WTC11 (cell line): ENCODE measurements at regions not wholly inside any gene's neighbourhood (a gene's known extent, or its start where the extent isn't known, plus 50 kb on each side); places are given as distances from the start of the nearest gene placed in this dataset.

Experiments used
- CREB1 ChIP-seq: sonication (generic); formaldehyde crosslinking; IDR thresholded peaks from 2 replicates; pipeline ENCODE4 v1.8.0; 2023; ENCODE audit warnings: mild to moderate bottlenecking, missing genetic modification reagents
- ESRRA ChIP-seq: sonication (generic); formaldehyde crosslinking; IDR thresholded peaks from 2 replicates; pipeline ENCODE4 v1.8.1; 2022; ENCODE audit warnings: mild to moderate bottlenecking, missing genetic modification reagents, borderline replicate concordance
- FOXJ3 ChIP-seq: sonication (generic); formaldehyde crosslinking; IDR thresholded peaks from 2 replicates; pipeline ENCODE4 v1.9.0; 2021; ENCODE audit warnings: missing genetic modification reagents, mild to moderate bottlenecking, borderline replicate concordance
- JUN ChIP-seq: sonication (generic); formaldehyde crosslinking; IDR thresholded peaks from 2 replicates; pipeline ENCODE4 v1.8.0; 2023; ENCODE audit warnings: mild to moderate bottlenecking, missing genetic modification reagents
- MXD4 ChIP-seq: fragments of 250-450 bp; sonication (Bioruptor Pico); IDR thresholded peaks from 2 replicates; pipeline ENCODE4 v1.8.0; 2021; ENCODE audit warnings: mild to moderate bottlenecking, moderate library complexity, borderline replicate concordance
- MYBL2 ChIP-seq: sonication (generic); formaldehyde crosslinking; IDR thresholded peaks from 2 replicates; pipeline ENCODE4 v1.8.1; 2023; ENCODE audit warnings: mild to moderate bottlenecking, moderate library complexity, missing genetic modification reagents
- SP1 ChIP-seq: sonication (generic); formaldehyde crosslinking; conservative IDR thresholded peaks from 2 replicates; pipeline ENCODE4 v1.8.1; 2022; ENCODE audit warnings: missing genetic modification reagents
- ZNF138 ChIP-seq: sonication (generic); formaldehyde crosslinking; conservative IDR thresholded peaks from 2 replicates; pipeline ENCODE4 v1.8.1; 2022; ENCODE audit warnings: mild to moderate bottlenecking, moderate library complexity, missing genetic modification reagents
- TF ChIP-seq, protein P1 (sequence below): fragments of 200-600 bp; IDR thresholded peaks from 2 replicates; pipeline ENCODE4 v1.8.0; 2022; ENCODE audit warnings: antibody characterized with exemption
- TF ChIP-seq, protein P2 (sequence below): sonication (generic); formaldehyde crosslinking; IDR thresholded peaks from 2 replicates; pipeline ENCODE4 v1.8.1; 2022; ENCODE audit warnings: low read depth, missing genetic modification reagents, borderline replicate concordance
- TF ChIP-seq, protein P3 (sequence below): sonication (generic); formaldehyde crosslinking; IDR thresholded peaks from 2 replicates; pipeline ENCODE4 v1.8.0; 2023; ENCODE audit warnings: missing genetic modification reagents
- TF ChIP-seq, protein P4 (sequence below): sonication (generic); formaldehyde crosslinking; IDR thresholded peaks from 2 replicates; pipeline ENCODE4 v1.8.0; 2023; ENCODE audit warnings: missing genetic modification reagents, mild to moderate bottlenecking, borderline replicate concordance

DNA sequence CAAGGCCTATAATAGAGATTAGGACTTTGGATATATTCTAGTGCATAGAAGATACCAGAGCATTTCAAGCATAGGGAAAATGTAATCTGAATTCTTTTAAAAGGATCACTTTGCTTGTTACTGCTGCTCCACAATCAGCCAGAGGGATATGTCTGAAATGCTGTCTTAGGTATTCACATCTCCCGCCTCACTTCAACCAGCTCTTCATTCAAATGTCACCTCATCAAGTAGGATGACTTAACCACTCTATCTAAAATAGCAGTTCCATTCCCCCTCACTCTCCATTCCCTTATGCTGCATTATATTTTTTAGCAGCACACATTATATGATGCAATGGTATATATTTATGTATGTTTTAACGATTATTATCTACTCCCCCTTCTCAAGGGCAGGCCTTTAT lies 500.3 kb upstream of the GRIA1 start:
- TF ChIP-seq, protein P1, sequence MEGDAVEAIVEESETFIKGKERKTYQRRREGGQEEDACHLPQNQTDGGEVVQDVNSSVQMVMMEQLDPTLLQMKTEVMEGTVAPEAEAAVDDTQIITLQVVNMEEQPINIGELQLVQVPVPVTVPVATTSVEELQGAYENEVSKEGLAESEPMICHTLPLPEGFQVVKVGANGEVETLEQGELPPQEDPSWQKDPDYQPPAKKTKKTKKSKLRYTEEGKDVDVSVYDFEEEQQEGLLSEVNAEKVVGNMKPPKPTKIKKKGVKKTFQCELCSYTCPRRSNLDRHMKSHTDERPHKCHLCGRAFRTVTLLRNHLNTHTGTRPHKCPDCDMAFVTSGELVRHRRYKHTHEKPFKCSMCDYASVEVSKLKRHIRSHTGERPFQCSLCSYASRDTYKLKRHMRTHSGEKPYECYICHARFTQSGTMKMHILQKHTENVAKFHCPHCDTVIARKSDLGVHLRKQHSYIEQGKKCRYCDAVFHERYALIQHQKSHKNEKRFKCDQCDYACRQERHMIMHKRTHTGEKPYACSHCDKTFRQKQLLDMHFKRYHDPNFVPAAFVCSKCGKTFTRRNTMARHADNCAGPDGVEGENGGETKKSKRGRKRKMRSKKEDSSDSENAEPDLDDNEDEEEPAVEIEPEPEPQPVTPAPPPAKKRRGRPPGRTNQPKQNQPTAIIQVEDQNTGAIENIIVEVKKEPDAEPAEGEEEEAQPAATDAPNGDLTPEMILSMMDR = no peak
- TF ChIP-seq JUN (CRISPR knock-in tag) (no peak), MXD4 (CRISPR knock-in tag) (no peak), ESRRA (CRISPR knock-in tag) (no peak), SP1 (CRISPR knock-in tag) (no peak), FOXJ3 (CRISPR knock-in tag) (no peak), CREB1 (no peak), ZNF138 (no peak), MYBL2 (CRISPR knock-in tag) (no peak)
- TF ChIP-seq, protein P2, sequence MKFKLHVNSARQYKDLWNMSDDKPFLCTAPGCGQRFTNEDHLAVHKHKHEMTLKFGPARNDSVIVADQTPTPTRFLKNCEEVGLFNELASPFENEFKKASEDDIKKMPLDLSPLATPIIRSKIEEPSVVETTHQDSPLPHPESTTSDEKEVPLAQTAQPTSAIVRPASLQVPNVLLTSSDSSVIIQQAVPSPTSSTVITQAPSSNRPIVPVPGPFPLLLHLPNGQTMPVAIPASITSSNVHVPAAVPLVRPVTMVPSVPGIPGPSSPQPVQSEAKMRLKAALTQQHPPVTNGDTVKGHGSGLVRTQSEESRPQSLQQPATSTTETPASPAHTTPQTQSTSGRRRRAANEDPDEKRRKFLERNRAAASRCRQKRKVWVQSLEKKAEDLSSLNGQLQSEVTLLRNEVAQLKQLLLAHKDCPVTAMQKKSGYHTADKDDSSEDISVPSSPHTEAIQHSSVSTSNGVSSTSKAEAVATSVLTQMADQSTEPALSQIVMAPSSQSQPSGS (CRISPR knock-in tag) = no peak
- TF ChIP-seq, protein P3, sequence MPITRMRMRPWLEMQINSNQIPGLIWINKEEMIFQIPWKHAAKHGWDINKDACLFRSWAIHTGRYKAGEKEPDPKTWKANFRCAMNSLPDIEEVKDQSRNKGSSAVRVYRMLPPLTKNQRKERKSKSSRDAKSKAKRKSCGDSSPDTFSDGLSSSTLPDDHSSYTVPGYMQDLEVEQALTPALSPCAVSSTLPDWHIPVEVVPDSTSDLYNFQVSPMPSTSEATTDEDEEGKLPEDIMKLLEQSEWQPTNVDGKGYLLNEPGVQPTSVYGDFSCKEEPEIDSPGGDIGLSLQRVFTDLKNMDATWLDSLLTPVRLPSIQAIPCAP (CRISPR knock-in tag) = no peak
- TF ChIP-seq, protein P4, sequence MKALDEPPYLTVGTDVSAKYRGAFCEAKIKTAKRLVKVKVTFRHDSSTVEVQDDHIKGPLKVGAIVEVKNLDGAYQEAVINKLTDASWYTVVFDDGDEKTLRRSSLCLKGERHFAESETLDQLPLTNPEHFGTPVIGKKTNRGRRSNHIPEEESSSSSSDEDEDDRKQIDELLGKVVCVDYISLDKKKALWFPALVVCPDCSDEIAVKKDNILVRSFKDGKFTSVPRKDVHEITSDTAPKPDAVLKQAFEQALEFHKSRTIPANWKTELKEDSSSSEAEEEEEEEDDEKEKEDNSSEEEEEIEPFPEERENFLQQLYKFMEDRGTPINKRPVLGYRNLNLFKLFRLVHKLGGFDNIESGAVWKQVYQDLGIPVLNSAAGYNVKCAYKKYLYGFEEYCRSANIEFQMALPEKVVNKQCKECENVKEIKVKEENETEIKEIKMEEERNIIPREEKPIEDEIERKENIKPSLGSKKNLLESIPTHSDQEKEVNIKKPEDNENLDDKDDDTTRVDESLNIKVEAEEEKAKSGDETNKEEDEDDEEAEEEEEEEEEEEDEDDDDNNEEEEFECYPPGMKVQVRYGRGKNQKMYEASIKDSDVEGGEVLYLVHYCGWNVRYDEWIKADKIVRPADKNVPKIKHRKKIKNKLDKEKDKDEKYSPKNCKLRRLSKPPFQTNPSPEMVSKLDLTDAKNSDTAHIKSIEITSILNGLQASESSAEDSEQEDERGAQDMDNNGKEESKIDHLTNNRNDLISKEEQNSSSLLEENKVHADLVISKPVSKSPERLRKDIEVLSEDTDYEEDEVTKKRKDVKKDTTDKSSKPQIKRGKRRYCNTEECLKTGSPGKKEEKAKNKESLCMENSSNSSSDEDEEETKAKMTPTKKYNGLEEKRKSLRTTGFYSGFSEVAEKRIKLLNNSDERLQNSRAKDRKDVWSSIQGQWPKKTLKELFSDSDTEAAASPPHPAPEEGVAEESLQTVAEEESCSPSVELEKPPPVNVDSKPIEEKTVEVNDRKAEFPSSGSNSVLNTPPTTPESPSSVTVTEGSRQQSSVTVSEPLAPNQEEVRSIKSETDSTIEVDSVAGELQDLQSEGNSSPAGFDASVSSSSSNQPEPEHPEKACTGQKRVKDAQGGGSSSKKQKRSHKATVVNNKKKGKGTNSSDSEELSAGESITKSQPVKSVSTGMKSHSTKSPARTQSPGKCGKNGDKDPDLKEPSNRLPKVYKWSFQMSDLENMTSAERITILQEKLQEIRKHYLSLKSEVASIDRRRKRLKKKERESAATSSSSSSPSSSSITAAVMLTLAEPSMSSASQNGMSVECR = no peak
